ENCODE measurements at regions not wholly inside any gene's neighbourhood (a gene's known extent, or its start where the extent isn't known, plus 50 kb on each side); places are given as distances from the start of the nearest gene placed in this dataset.

- WGBS, 2 donors, result 32 to 33% methylated on average over 2 of the region's 2 CpGs
- no peak overlapping the region for H3K27ac ChIP-seq (ENCODE audit: low read depth in 2 of 2, low read length in 1 of 2)
- peaks cover 0 to 2% of the 10 kb centered on the region in 2 donors for H3K9me3 ChIP-seq (ENCODE audit: control insufficient read depth in 2 of 2, insufficient read depth in 1 of 2, low read depth in 1 of 2, low read length in 1 of 2)
- H3K4me3 ChIP-seq (ENCODE audit: low read depth in 1 of 2, low read length in 2 of 2), result no peak overlapping the region
- H3K36me3 ChIP-seq (ENCODE audit: control insufficient read depth in 2 of 2, insufficient read depth in 2 of 2, low read length in 1 of 2), result no peaks in the 10 kb centered on the region
- no peaks in the 10 kb centered on the region for H3K27me3 ChIP-seq (ENCODE audit: control insufficient read depth in 1 of 2, insufficient read depth in 2 of 2, low read length in 2 of 2)
- H3K4me1 ChIP-seq (ENCODE audit: control insufficient read depth in 2 of 2, insufficient read depth in 2 of 2, low read length in 1 of 2), result no peaks in the 10 kb centered on the region
Measured at GRCh38 chr10:9965341-9965740, 1052.3 kb upstream of the CELF2 start.

- Histone ChIP-seq H3K27ac (ENCODE audit: low read depth in 2 of 2, low read length in 1 of 2) (no peak overlapping the region), H3K4me1 (ENCODE audit: control insufficient read depth in 2 of 2, insufficient read depth in 2 of 2, low read length in 1 of 2) (no peaks in the 10 kb centered on the region), H3K27me3 (ENCODE audit: control insufficient read depth in 1 of 2, insufficient read depth in 2 of 2, low read length in 2 of 2) (no peaks in the 10 kb centered on the region), H3K4me3 (ENCODE audit: low read depth in 1 of 2, low read length in 2 of 2) (no peak overlapping the region), H3K36me3 (ENCODE audit: control insufficient read depth in 2 of 2, insufficient read depth in 2 of 2, low read length in 1 of 2) (no peaks in the 10 kb centered on the region), H3K9me3 (ENCODE audit: control insufficient read depth in 2 of 2, insufficient read depth in 1 of 2, low read depth in 1 of 2, low read length in 1 of 2) (no peaks in the 10 kb centered on the region)
- 82 to 88% methylated on average over 3 of the region's 3 CpGs for WGBS, 2 donors
Measured at GRCh38 chr10:9986786-9987185, 1030.9 kb upstream of the CELF2 start.

GRCh38 chr10:9987197-9987596 lies 1030.5 kb upstream of the CELF2 start:
- Histone ChIP-seq H3K4me1 (ENCODE audit: control insufficient read depth in 2 of 2, insufficient read depth in 2 of 2, low read length in 1 of 2) (no peaks in the 10 kb centered on the region), H3K36me3 (ENCODE audit: control insufficient read depth in 2 of 2, insufficient read depth in 2 of 2, low read length in 1 of 2) (no peaks in the 10 kb centered on the region), H3K9me3 (ENCODE audit: control insufficient read depth in 2 of 2, insufficient read depth in 1 of 2, low read depth in 1 of 2, low read length in 1 of 2) (no peaks in the 10 kb centered on the region), H3K27me3 (ENCODE audit: control insufficient read depth in 1 of 2, insufficient read depth in 2 of 2, low read length in 2 of 2) (no peaks in the 10 kb centered on the region), H3K4me3 (ENCODE audit: low read depth in 1 of 2, low read length in 2 of 2) (no peak overlapping the region), H3K27ac (ENCODE audit: low read depth in 2 of 2, low read length in 1 of 2) (no peak overlapping the region)
- WGBS, 2 donors, result 79 to 84% methylated on average over 5 of the region's 5 CpGs

- H3K4me1 ChIP-seq (ENCODE audit: control insufficient read depth in 2 of 2, insufficient read depth in 2 of 2, low read length in 1 of 2), result no peaks in the 10 kb centered on the region
- H3K36me3 ChIP-seq (ENCODE audit: control insufficient read depth in 2 of 2, insufficient read depth in 2 of 2, low read length in 1 of 2), result no peaks in the 10 kb centered on the region
- H3K9me3 ChIP-seq (ENCODE audit: control insufficient read depth in 2 of 2, insufficient read depth in 1 of 2, low read depth in 1 of 2, low read length in 1 of 2), result no peaks in the 10 kb centered on the region
- H3K27ac ChIP-seq (ENCODE audit: low read depth in 2 of 2, low read length in 1 of 2), result no peak overlapping the region
- no peak overlapping the region for H3K4me3 ChIP-seq (ENCODE audit: low read depth in 1 of 2, low read length in 2 of 2)
- H3K27me3 ChIP-seq (ENCODE audit: control insufficient read depth in 1 of 2, insufficient read depth in 2 of 2, low read length in 2 of 2), result no peaks in the 10 kb centered on the region
- 29 to 40% methylated on average over 11 of the region's 11 CpGs for WGBS, 2 donors
Measured at GRCh38 chr10:9992661-9993060, 1025.0 kb upstream of the CELF2 start.

- Histone ChIP-seq H3K27ac (ENCODE audit: low read depth in 2 of 2, low read length in 1 of 2) (no peak overlapping the region), H3K27me3 (ENCODE audit: control insufficient read depth in 1 of 2, insufficient read depth in 2 of 2, low read length in 2 of 2) (no peaks in the 10 kb centered on the region), H3K4me3 (ENCODE audit: low read depth in 1 of 2, low read length in 2 of 2) (no peak overlapping the region), H3K9me3 (ENCODE audit: control insufficient read depth in 2 of 2, insufficient read depth in 1 of 2, low read depth in 1 of 2, low read length in 1 of 2) (no peaks in the 10 kb centered on the region), H3K4me1 (ENCODE audit: control insufficient read depth in 2 of 2, insufficient read depth in 2 of 2, low read length in 1 of 2) (no peaks in the 10 kb centered on the region), H3K36me3 (ENCODE audit: control insufficient read depth in 2 of 2, insufficient read depth in 2 of 2, low read length in 1 of 2) (no peaks in the 10 kb centered on the region)
- 78 to 80% methylated on average over 3 of the region's 3 CpGs for WGBS, 2 donors
Measured at GRCh38 chr10:9994131-9994530, 1023.5 kb upstream of the CELF2 start.

- no peak overlapping the region for H3K27ac ChIP-seq (ENCODE audit: low read depth in 2 of 2, low read length in 1 of 2)
- H3K4me3 ChIP-seq (ENCODE audit: low read depth in 1 of 2, low read length in 2 of 2), result no peak overlapping the region
- H3K27me3 ChIP-seq (ENCODE audit: control insufficient read depth in 1 of 2, insufficient read depth in 2 of 2, low read length in 2 of 2), result no peaks in the 10 kb centered on the region
- H3K4me1 ChIP-seq (ENCODE audit: control insufficient read depth in 2 of 2, insufficient read depth in 2 of 2, low read length in 1 of 2), result no peaks in the 10 kb centered on the region
- peaks cover 0 to 2% of the 10 kb centered on the region in 2 donors for H3K9me3 ChIP-seq (ENCODE audit: control insufficient read depth in 2 of 2, insufficient read depth in 1 of 2, low read depth in 1 of 2, low read length in 1 of 2)
- H3K36me3 ChIP-seq (ENCODE audit: control insufficient read depth in 2 of 2, insufficient read depth in 2 of 2, low read length in 1 of 2), result no peaks in the 10 kb centered on the region
- WGBS, 2 donors, result 75 to 85% methylated on average over 5 of the region's 5 CpGs
Measured at GRCh38 chr10:9999627-10000026, 1018.0 kb upstream of the CELF2 start.

- 79 to 80% methylated on average over 6 of the region's 6 CpGs for WGBS, 2 donors
- Histone ChIP-seq H3K4me3 (ENCODE audit: low read depth in 1 of 2, low read length in 2 of 2) (no peak overlapping the region), H3K36me3 (ENCODE audit: control insufficient read depth in 2 of 2, insufficient read depth in 2 of 2, low read length in 1 of 2) (no peaks in the 10 kb centered on the region), H3K27ac (ENCODE audit: low read depth in 2 of 2, low read length in 1 of 2) (no peak overlapping the region), H3K9me3 (ENCODE audit: control insufficient read depth in 2 of 2, insufficient read depth in 1 of 2, low read depth in 1 of 2, low read length in 1 of 2) (no peaks in the 10 kb centered on the region), H3K27me3 (ENCODE audit: control insufficient read depth in 1 of 2, insufficient read depth in 2 of 2, low read length in 2 of 2) (no peaks in the 10 kb centered on the region), H3K4me1 (ENCODE audit: control insufficient read depth in 2 of 2, insufficient read depth in 2 of 2, low read length in 1 of 2) (no peaks in the 10 kb centered on the region)
Measured at GRCh38 chr10:10007957-10008356, 1009.7 kb upstream of the CELF2 start.

GRCh38 chr10:10010397-10010796 lies 1007.3 kb upstream of the CELF2 start:
- no peaks in the 10 kb centered on the region for H3K4me1 ChIP-seq (ENCODE audit: control insufficient read depth in 2 of 2, insufficient read depth in 2 of 2, low read length in 1 of 2)
- no peak overlapping the region for H3K4me3 ChIP-seq (ENCODE audit: low read depth in 1 of 2, low read length in 2 of 2)
- 78 to 84% methylated on average over 2 of the region's 2 CpGs for WGBS, 2 donors
- no peaks in the 10 kb centered on the region for H3K36me3 ChIP-seq (ENCODE audit: control insufficient read depth in 2 of 2, insufficient read depth in 2 of 2, low read length in 1 of 2)
- no peaks in the 10 kb centered on the region for H3K9me3 ChIP-seq (ENCODE audit: control insufficient read depth in 2 of 2, insufficient read depth in 1 of 2, low read depth in 1 of 2, low read length in 1 of 2)
- H3K27ac ChIP-seq (ENCODE audit: low read depth in 2 of 2, low read length in 1 of 2), result no peak overlapping the region
- no peaks in the 10 kb centered on the region for H3K27me3 ChIP-seq (ENCODE audit: control insufficient read depth in 1 of 2, insufficient read depth in 2 of 2, low read length in 2 of 2)

- 80 to 94% methylated on average over 1 of the region's 1 CpG for WGBS, 2 donors
- no peaks in the 10 kb centered on the region for H3K36me3 ChIP-seq (ENCODE audit: control insufficient read depth in 2 of 2, insufficient read depth in 2 of 2, low read length in 1 of 2)
- no peaks in the 10 kb centered on the region for H3K9me3 ChIP-seq (ENCODE audit: control insufficient read depth in 2 of 2, insufficient read depth in 1 of 2, low read depth in 1 of 2, low read length in 1 of 2)
- H3K4me1 ChIP-seq (ENCODE audit: control insufficient read depth in 2 of 2, insufficient read depth in 2 of 2, low read length in 1 of 2), result no peaks in the 10 kb centered on the region
- H3K27ac ChIP-seq (ENCODE audit: low read depth in 2 of 2, low read length in 1 of 2), result no peak overlapping the region
- no peak overlapping the region for H3K4me3 ChIP-seq (ENCODE audit: low read depth in 1 of 2, low read length in 2 of 2)
- no peaks in the 10 kb centered on the region for H3K27me3 ChIP-seq (ENCODE audit: control insufficient read depth in 1 of 2, insufficient read depth in 2 of 2, low read length in 2 of 2)
Measured at GRCh38 chr10:10014846-10015245, 1002.8 kb upstream of the CELF2 start.

- no peaks in the 10 kb centered on the region for H3K4me1 ChIP-seq (ENCODE audit: control insufficient read depth in 2 of 2, insufficient read depth in 2 of 2, low read length in 1 of 2)
- no peak overlapping the region for H3K4me3 ChIP-seq (ENCODE audit: low read depth in 1 of 2, low read length in 2 of 2)
- no peak overlapping the region for H3K27ac ChIP-seq (ENCODE audit: low read depth in 2 of 2, low read length in 1 of 2)
- H3K9me3 ChIP-seq (ENCODE audit: control insufficient read depth in 2 of 2, insufficient read depth in 1 of 2, low read depth in 1 of 2, low read length in 1 of 2), result no peaks in the 10 kb centered on the region
- H3K27me3 ChIP-seq (ENCODE audit: control insufficient read depth in 1 of 2, insufficient read depth in 2 of 2, low read length in 2 of 2), result no peaks in the 10 kb centered on the region
- H3K36me3 ChIP-seq (ENCODE audit: control insufficient read depth in 2 of 2, insufficient read depth in 2 of 2, low read length in 1 of 2), result no peaks in the 10 kb centered on the region
- WGBS, 2 donors, result 75 to 81% methylated on average over 5 of the region's 5 CpGs
Measured at GRCh38 chr10:10017716-10018115, 1000.0 kb upstream of the CELF2 start.

Data from esophagus (tissue), 2 donors.